BE2C (cell line): ENCODE measurements at regions not wholly inside any gene's neighbourhood (a gene's known extent, or its start where the extent isn't known, plus 50 kb on each side); places are given as distances from the start of the nearest gene placed in this dataset.

Experiments used
- DNase-seq: peaks from one replicate; pipeline ENCODE4 v3.0.0-alpha.2; 2020
- H3K27me3 ChIP-seq: fragments of 250-450 bp; sonication (Bioruptor Pico); 2 replicates; pipeline ENCODE4 v1.5.1; 2020; ENCODE audit warnings: mild to moderate bottlenecking
- H3K36me3 ChIP-seq: fragments of 250-450 bp; sonication (Bioruptor Pico); 2 replicates; pipeline ENCODE4 v1.5.1; 2020; ENCODE audit warnings: mild to moderate bottlenecking
- H3K4me1 ChIP-seq: fragments of 250-450 bp; sonication (Bioruptor Pico); 2 replicates; pipeline ENCODE4 v1.5.1; 2020
- H3K4me3 ChIP-seq: 2 replicates; pipeline ENCODE4 v1.5.1; 2011; ENCODE audit warnings: low read depth, low read length
- H3K9me3 ChIP-seq: fragments of 250-450 bp; sonication (Bioruptor Pico); 2 replicates; pipeline ENCODE4 v1.5.1; 2020
- TF ChIP-seq, protein P1 (sequence below): IDR thresholded peaks from 2 replicates; pipeline ENCODE4 v1.5.1; 2012; ENCODE audit warnings: mild to moderate bottlenecking, low read depth, low read length

GRCh38 chr17:73878923-73879322 lies 234.7 kb upstream of the SDK2 start:
- H3K36me3 ChIP-seq, result no peaks in the 10 kb centered on the region
- DNase-seq, result no peak
- H3K27me3 ChIP-seq, result no peaks in the 10 kb centered on the region
- TF ChIP-seq, protein P1, sequence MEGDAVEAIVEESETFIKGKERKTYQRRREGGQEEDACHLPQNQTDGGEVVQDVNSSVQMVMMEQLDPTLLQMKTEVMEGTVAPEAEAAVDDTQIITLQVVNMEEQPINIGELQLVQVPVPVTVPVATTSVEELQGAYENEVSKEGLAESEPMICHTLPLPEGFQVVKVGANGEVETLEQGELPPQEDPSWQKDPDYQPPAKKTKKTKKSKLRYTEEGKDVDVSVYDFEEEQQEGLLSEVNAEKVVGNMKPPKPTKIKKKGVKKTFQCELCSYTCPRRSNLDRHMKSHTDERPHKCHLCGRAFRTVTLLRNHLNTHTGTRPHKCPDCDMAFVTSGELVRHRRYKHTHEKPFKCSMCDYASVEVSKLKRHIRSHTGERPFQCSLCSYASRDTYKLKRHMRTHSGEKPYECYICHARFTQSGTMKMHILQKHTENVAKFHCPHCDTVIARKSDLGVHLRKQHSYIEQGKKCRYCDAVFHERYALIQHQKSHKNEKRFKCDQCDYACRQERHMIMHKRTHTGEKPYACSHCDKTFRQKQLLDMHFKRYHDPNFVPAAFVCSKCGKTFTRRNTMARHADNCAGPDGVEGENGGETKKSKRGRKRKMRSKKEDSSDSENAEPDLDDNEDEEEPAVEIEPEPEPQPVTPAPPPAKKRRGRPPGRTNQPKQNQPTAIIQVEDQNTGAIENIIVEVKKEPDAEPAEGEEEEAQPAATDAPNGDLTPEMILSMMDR, result no peak
- no peaks in the 10 kb centered on the region for H3K4me1 ChIP-seq
- H3K9me3 ChIP-seq, result no peaks in the 10 kb centered on the region
- no peak overlapping the region for H3K4me3 ChIP-seq

DNA sequence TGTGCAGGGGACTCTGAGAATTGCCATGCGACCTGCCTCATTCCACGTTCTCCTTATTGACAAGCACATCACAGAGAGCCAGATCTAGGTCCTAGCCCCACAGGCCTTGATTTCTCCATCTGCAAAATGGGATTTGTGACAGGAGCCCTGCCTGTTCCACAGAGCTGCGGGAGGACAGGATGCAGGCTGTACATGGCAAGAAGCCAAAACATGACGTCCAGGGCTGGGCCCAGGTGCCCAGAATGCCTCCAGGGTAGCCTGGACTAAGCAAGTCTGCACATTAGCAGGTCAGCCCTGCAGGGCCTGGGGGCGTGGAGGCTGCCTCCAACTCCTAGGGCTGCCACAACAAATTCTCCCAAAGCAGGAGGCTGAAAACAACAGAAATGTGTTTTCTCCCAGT lies 235.7 kb upstream of the SDK2 start:
- H3K27me3 ChIP-seq, result no peaks in the 10 kb centered on the region
- H3K4me3 ChIP-seq, result no peak overlapping the region
- DNase-seq, result peak; percentile 58
- H3K36me3 ChIP-seq, result no peaks in the 10 kb centered on the region
- H3K4me1 ChIP-seq, result no peaks in the 10 kb centered on the region
- H3K9me3 ChIP-seq, result no peaks in the 10 kb centered on the region
- TF ChIP-seq, protein P1, result no peak

DNA sequence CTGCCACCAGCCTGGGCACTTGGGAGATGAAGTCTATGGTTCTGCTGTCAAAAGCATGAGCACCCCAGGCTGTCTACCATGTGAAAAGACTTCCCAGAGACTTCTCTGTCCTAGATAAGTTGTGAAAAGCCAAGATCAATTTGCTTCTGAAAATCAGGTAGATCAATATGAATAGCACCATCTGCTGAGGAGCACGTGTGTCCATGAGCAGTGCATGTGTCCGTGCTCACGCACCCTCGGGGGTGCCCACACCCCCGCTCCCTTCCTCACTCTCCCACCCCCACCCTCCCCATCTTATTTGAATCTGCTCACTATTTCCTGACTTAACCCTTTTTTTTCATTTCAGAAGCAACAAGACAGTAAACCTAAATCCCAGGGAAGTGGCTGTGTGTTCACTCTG lies 238.3 kb upstream of the SDK2 start:
- H3K36me3 ChIP-seq, result no peaks in the 10 kb centered on the region
- H3K4me1 ChIP-seq, result no peaks in the 10 kb centered on the region
- TF ChIP-seq, protein P1, result no peak
- no peak overlapping the region for H3K4me3 ChIP-seq
- no peak for DNase-seq
- H3K9me3 ChIP-seq, result no peaks in the 10 kb centered on the region
- H3K27me3 ChIP-seq, result no peaks in the 10 kb centered on the region

- no peaks in the 10 kb centered on the region for H3K27me3 ChIP-seq
- H3K36me3 ChIP-seq, result no peaks in the 10 kb centered on the region
- no peaks in the 10 kb centered on the region for H3K9me3 ChIP-seq
- no peak for DNase-seq
- H3K4me3 ChIP-seq, result no peak overlapping the region
- TF ChIP-seq, protein P1, result no peak
- no peaks in the 10 kb centered on the region for H3K4me1 ChIP-seq
Measured at GRCh38 chr17:73883175-73883574, 238.9 kb upstream of the SDK2 start.

DNA sequence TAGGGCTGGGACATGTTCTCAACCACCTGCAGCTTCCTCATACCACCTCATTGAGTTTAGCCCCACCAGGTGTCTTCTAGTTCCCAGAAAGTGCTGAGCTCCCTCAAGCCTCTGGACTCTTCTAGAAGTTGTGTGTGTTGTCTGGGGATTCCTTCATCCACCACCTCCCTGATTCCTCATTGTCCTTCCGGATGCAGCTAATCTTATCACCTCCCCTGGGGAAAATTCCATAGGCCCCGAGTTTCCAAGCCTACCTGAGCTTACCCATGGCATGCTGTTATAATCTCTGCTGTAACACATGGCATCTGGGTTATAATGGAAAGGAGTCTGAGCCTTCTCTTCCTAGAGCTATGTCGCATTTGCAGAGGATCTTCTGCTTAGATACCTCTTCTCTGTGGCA lies 243.5 kb upstream of the SDK2 start:
- H3K9me3 ChIP-seq, result no peaks in the 10 kb centered on the region
- H3K36me3 ChIP-seq, result no peaks in the 10 kb centered on the region
- no peak for DNase-seq
- no peak overlapping the region for H3K4me3 ChIP-seq
- TF ChIP-seq, protein P1, result no peak
- H3K4me1 ChIP-seq, result no peaks in the 10 kb centered on the region
- H3K27me3 ChIP-seq, result no peaks in the 10 kb centered on the region

DNA sequence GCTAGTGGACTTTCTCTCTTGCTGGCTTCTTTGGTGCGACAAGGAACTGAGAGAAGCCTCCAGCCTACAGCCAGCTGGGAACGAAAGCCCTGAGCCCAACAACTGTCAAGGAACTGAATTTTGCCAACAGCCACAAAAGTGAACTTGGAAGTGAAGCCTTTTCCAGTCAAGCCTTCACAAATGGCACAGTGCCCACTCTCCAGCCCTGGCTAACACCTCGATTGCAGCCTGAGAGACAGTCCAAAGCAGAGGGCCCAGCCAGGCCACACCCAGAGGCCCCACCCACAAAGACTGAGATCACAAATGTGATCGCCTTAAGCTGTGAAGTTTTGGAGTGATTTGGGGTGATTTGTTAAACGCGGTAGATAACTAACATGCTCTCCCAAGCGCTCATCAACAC lies 244.6 kb upstream of the SDK2 start:
- Histone ChIP-seq H3K36me3 (no peaks in the 10 kb centered on the region), H3K27me3 (no peaks in the 10 kb centered on the region), H3K4me1 (no peaks in the 10 kb centered on the region), H3K4me3 (no peak overlapping the region), H3K9me3 (no peaks in the 10 kb centered on the region)
- TF ChIP-seq, protein P1, result no peak
- no peak for DNase-seq
